Activated T-helper 1 cell treated with anti-CD3 and anti-CD28 coated beads, Interleukin-12 subunit alpha, Interleukin-12 subunit beta, Interleukin-2, Interleukin-4 antibody, amounts not matched to agents 30 ng/mL and 10 ng/mL and 1 ng/mL, durations not matched to agents 14 hours and 24 hours and 36 hours (primary cell): ENCODE measurements at regions not wholly inside any gene's neighbourhood (a gene's known extent, or its start where the extent isn't known, plus 50 kb on each side); places are given as distances from the start of the nearest gene placed in this dataset.

Source experiments
- DNase-seq: peaks from one replicate; pipeline ENCODE4 v3.0.0; 2021; ENCODE audit warnings: low spot score
- H3K27ac Mint-ChIP-seq: one replicate; pipeline ENCODE4 v1.8.0; 2021; ENCODE audit warnings: mild to moderate bottlenecking, mixed read lengths
- H3K27me3 Mint-ChIP-seq: one replicate; pipeline ENCODE4 v1.8.0; 2022; ENCODE audit warnings: mild to moderate bottlenecking, moderate library complexity, mixed read lengths; ENCODE audit not compliant: insufficient read depth
- H3K36me3 Mint-ChIP-seq: one replicate; pipeline ENCODE4 v1.8.0; 2021; ENCODE audit warnings: low read depth, mixed read lengths
- H3K4me1 Mint-ChIP-seq: one replicate; pipeline ENCODE4 v1.8.0; 2021; ENCODE audit warnings: low read depth, mixed read lengths
- H3K4me3 Mint-ChIP-seq: one replicate; pipeline ENCODE4 v1.8.0; 2021; ENCODE audit warnings: mild to moderate bottlenecking, moderate library complexity, mixed read lengths
- H3K9me3 Mint-ChIP-seq: one replicate; pipeline ENCODE4 v1.8.0; 2021; ENCODE audit warnings: mixed read lengths
- intact Hi-C: fragments of 100-400 bp; cut with micrococcal nuclease; formaldehyde crosslinking; loops from one replicate; pipeline ENCODE4 v1.15.1; 2024

- Mint-ChIP-seq H3K27me3 (no peaks in the 10 kb centered on the region), H3K4me3 (no peak overlapping the region), H3K4me1 (no peaks in the 10 kb centered on the region), H3K27ac (no peak overlapping the region), H3K36me3 (no peaks in the 10 kb centered on the region), H3K9me3 (no peaks in the 10 kb centered on the region)
- intact Hi-C loops: no loop called here
- DNase-seq: no peak
Measured at GRCh38 chr18:2201036-2201600, 370.2 kb downstream of the METTL4 start.

GRCh38 chr18:2204736-2205135 is 366.6 kb downstream of the METTL4 start:
- Mint-ChIP-seq H3K9me3 (no peaks in the 10 kb centered on the region), H3K27ac (no peak overlapping the region)
- intact Hi-C loops: no loop called here

GRCh38 chr18:2207294-2207693 is 364.0 kb downstream of the METTL4 start:
- H3K4me1 Mint-ChIP-seq: no peaks in the 10 kb centered on the region
- intact Hi-C loops: no loop called here
- no peaks in the 10 kb centered on the region for H3K9me3 Mint-ChIP-seq
- no peak overlapping the region for H3K4me3 Mint-ChIP-seq
- H3K36me3 Mint-ChIP-seq: no peaks in the 10 kb centered on the region
- H3K27ac Mint-ChIP-seq: no peak overlapping the region
- H3K27me3 Mint-ChIP-seq: no peaks in the 10 kb centered on the region
- no peak for DNase-seq

More at GRCh38 chr18:2204736-2205135, 366.6 kb downstream of the METTL4 start:
- Mint-ChIP-seq H3K36me3 (no peaks in the 10 kb centered on the region), H3K27me3 (no peaks in the 10 kb centered on the region), H3K4me3 (no peak overlapping the region), H3K4me1 (no peaks in the 10 kb centered on the region)
- no peak for DNase-seq

- no peak for DNase-seq
- intact Hi-C loops: no loop called here
- H3K9me3 Mint-ChIP-seq: no peaks in the 10 kb centered on the region
- no peak overlapping the region for H3K27ac Mint-ChIP-seq
- H3K27me3 Mint-ChIP-seq: peaks cover 2% of the 10 kb centered on the region
- no peaks in the 10 kb centered on the region for H3K4me1 Mint-ChIP-seq
- no peaks in the 10 kb centered on the region for H3K36me3 Mint-ChIP-seq
- no peak overlapping the region for H3K4me3 Mint-ChIP-seq
Measured at GRCh38 chr18:2212598-2213205, 358.6 kb downstream of the METTL4 start.

GRCh38 chr18:2213905-2214304 is 357.4 kb downstream of the METTL4 start:
- H3K27ac Mint-ChIP-seq: no peak overlapping the region
- H3K27me3 Mint-ChIP-seq: peaks cover 2% of the 10 kb centered on the region
- intact Hi-C loops: no loop called here
- DNase-seq: no peak
- no peak overlapping the region for H3K4me3 Mint-ChIP-seq
- H3K36me3 Mint-ChIP-seq: no peaks in the 10 kb centered on the region
- no peaks in the 10 kb centered on the region for H3K9me3 Mint-ChIP-seq
- H3K4me1 Mint-ChIP-seq: no peaks in the 10 kb centered on the region

GRCh38 chr18:2217356-2217755 is 353.9 kb downstream of the METTL4 start:
- Mint-ChIP-seq H3K4me3 (no peak overlapping the region), H3K9me3 (no peaks in the 10 kb centered on the region), H3K27ac (no peak overlapping the region), H3K4me1 (no peaks in the 10 kb centered on the region), H3K27me3 (peaks cover 2% of the 10 kb centered on the region), H3K36me3 (no peaks in the 10 kb centered on the region)
- DNase-seq: no peak
- intact Hi-C loops: no loop called here

GRCh38 chr18:2218101-2218500 is 353.2 kb downstream of the METTL4 start:
- Mint-ChIP-seq H3K36me3 (no peaks in the 10 kb centered on the region), H3K9me3 (no peaks in the 10 kb centered on the region)
- intact Hi-C loops: no loop called here

GRCh38 chr18:2219706-2220105 is 351.6 kb downstream of the METTL4 start:
- H3K27me3 Mint-ChIP-seq: peaks cover 2% of the 10 kb centered on the region
- H3K27ac Mint-ChIP-seq: no peak overlapping the region
- H3K4me1 Mint-ChIP-seq: no peaks in the 10 kb centered on the region
- no peaks in the 10 kb centered on the region for H3K36me3 Mint-ChIP-seq
- no peaks in the 10 kb centered on the region for H3K9me3 Mint-ChIP-seq
- no peak for DNase-seq
- intact Hi-C loops: no loop called here
- no peak overlapping the region for H3K4me3 Mint-ChIP-seq

More at GRCh38 chr18:2218101-2218500, 353.2 kb downstream of the METTL4 start:
- no peak overlapping the region for H3K27ac Mint-ChIP-seq
- H3K27me3 Mint-ChIP-seq: peaks cover 2% of the 10 kb centered on the region
- DNase-seq: no peak
- no peaks in the 10 kb centered on the region for H3K4me1 Mint-ChIP-seq
- H3K4me3 Mint-ChIP-seq: no peak overlapping the region

- no peak overlapping the region for H3K27ac Mint-ChIP-seq
- no peaks in the 10 kb centered on the region for H3K4me1 Mint-ChIP-seq
- H3K36me3 Mint-ChIP-seq: no peaks in the 10 kb centered on the region
- H3K27me3 Mint-ChIP-seq: peaks cover 2% of the 10 kb centered on the region
- no peaks in the 10 kb centered on the region for H3K9me3 Mint-ChIP-seq
- DNase-seq: no peak
- H3K4me3 Mint-ChIP-seq: no peak overlapping the region
- intact Hi-C loops: no loop called here
Measured at GRCh38 chr18:2222270-2223185, 348.8 kb downstream of the METTL4 start.

GRCh38 chr18:2223449-2223848 is 347.9 kb downstream of the METTL4 start:
- H3K27me3 Mint-ChIP-seq: no peaks in the 10 kb centered on the region
- H3K9me3 Mint-ChIP-seq: no peaks in the 10 kb centered on the region
- H3K4me1 Mint-ChIP-seq: no peaks in the 10 kb centered on the region
- H3K4me3 Mint-ChIP-seq: no peak overlapping the region
- no peak for DNase-seq
- H3K27ac Mint-ChIP-seq: no peak overlapping the region
- H3K36me3 Mint-ChIP-seq: no peaks in the 10 kb centered on the region
- intact Hi-C loops: no loop called here

GRCh38 chr18:2223849-2224248 is 347.5 kb downstream of the METTL4 start:
- intact Hi-C loops: loop anchor here (2.0 kb wide), 1 partner anchor 119 kb away; no protein-coding TSS in a partner anchor
- Mint-ChIP-seq H3K9me3 (no peaks in the 10 kb centered on the region), H3K27me3 (no peaks in the 10 kb centered on the region), H3K4me1 (no peaks in the 10 kb centered on the region), H3K36me3 (no peaks in the 10 kb centered on the region), H3K27ac (no peak overlapping the region), H3K4me3 (no peak overlapping the region)
- DNase-seq: no peak

- H3K27ac Mint-ChIP-seq: no peak overlapping the region
- intact Hi-C loops: no loop called here
Measured at GRCh38 chr18:2236232-2236631, 335.1 kb downstream of the METTL4 start.

GRCh38 chr18:2237706-2238105 is 333.6 kb downstream of the METTL4 start:
- no peaks in the 10 kb centered on the region for H3K36me3 Mint-ChIP-seq

More at GRCh38 chr18:2236232-2236631, 335.1 kb downstream of the METTL4 start:
- Mint-ChIP-seq H3K4me1 (no peaks in the 10 kb centered on the region), H3K4me3 (no peak overlapping the region), H3K36me3 (no peaks in the 10 kb centered on the region), H3K9me3 (no peaks in the 10 kb centered on the region), H3K27me3 (peaks cover 3% of the 10 kb centered on the region)
- no peak for DNase-seq

More at GRCh38 chr18:2237706-2238105, 333.6 kb downstream of the METTL4 start:
- H3K27me3 Mint-ChIP-seq: peaks cover 4% of the 10 kb centered on the region
- H3K4me3 Mint-ChIP-seq: no peak overlapping the region
- H3K9me3 Mint-ChIP-seq: no peaks in the 10 kb centered on the region
- no peak for DNase-seq
- no peaks in the 10 kb centered on the region for H3K4me1 Mint-ChIP-seq
- no peak overlapping the region for H3K27ac Mint-ChIP-seq
- intact Hi-C loops: no loop called here
